HL-60 (cell line): ENCODE measurements at regions not wholly inside any gene's neighbourhood (a gene's known extent, or its start where the extent isn't known, plus 50 kb on each side); places are given as distances from the start of the nearest gene placed in this dataset.
A peak's percentile ranks its signal among the peaks of the same experiment; 100 is the strongest.

Experiments
- DNase-seq, 2 experiments: peaks; one replicate each; pipeline ENCODE4 v3.0.0-alpha.2; 2010 to 2020; ENCODE audit warnings: low read depth in 1 of 2, low spot score in 1 of 2
- H3K27ac ChIP-seq: fragments of 250-450 bp; sonication (Bioruptor Pico); replicated peaks from 2 replicates; pipeline ENCODE4 v1.5.1; 2020; ENCODE audit warnings: mild to moderate bottlenecking, moderate library complexity
- H3K27me3 ChIP-seq: fragments of 250-450 bp; sonication (Bioruptor Pico); 2 replicates; pipeline ENCODE4 v1.5.1; 2021; ENCODE audit warnings: mild to moderate bottlenecking, moderate library complexity; ENCODE audit not compliant: insufficient read depth, poor library complexity, severe bottlenecking
- H3K4me3 ChIP-seq: replicated peaks from 2 replicates; pipeline ENCODE4 v1.5.1; 2011; ENCODE audit warnings: mild to moderate bottlenecking, control low read depth, low read length; ENCODE audit not compliant: insufficient read depth
- GABPA ChIP-seq: IDR thresholded peaks from 2 replicates; pipeline ENCODE4 v1.6.1; 2012; ENCODE audit warnings: low read depth
- POLR2AphosphoS5 ChIP-seq: IDR thresholded peaks from 2 replicates; pipeline ENCODE4 v1.6.1; 2012; ENCODE audit warnings: low read depth
- SPI1 ChIP-seq: IDR thresholded peaks from 2 replicates; pipeline ENCODE4 v1.6.1; 2012; ENCODE audit warnings: low read depth, mild to moderate bottlenecking, borderline replicate concordance
- TF ChIP-seq, protein P1 (sequence below): IDR thresholded peaks from 2 replicates; pipeline ENCODE4 v1.6.1; 2012; ENCODE audit warnings: low read depth; ENCODE audit not compliant: insufficient replicate concordance
- TF ChIP-seq, protein P2 (sequence below): IDR thresholded peaks from one replicate; pipeline ENCODE4 v1.5.1; 2011; ENCODE audit warnings: low read length, control low read depth, inconsistent platforms; ENCODE audit not compliant: insufficient read depth

DNA sequence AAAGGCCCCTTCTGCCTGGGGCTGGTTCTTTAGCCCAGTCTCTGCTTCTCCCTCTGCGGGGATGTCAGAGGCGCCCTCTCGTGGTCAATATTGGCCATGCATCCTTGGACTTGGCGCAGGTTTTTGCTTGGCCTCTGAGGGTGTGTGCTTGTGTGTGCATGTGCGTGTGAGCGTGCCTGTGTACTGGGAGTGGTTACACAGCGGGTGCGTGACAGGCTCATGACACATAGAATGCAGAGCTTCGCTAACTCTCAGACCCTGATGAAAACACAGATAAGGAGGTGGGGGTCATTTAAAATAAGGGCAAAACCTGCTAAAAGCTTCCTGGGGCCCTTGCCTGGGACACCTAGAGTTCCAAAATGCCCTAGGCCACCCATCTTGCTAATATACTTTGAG lies 160.9 kb downstream of the SMAD6 start:
- Histone ChIP-seq H3K27me3 (no peaks in the 10 kb centered on the region), H3K27ac (no peak overlapping the region), H3K4me3 (no peak overlapping the region)
- peak; percentile 81 to 83 for DNase-seq
- TF ChIP-seq POLR2AphosphoS5 (no peak), GABPA (no peak), SPI1 (no peak)
- TF ChIP-seq, protein P1, sequence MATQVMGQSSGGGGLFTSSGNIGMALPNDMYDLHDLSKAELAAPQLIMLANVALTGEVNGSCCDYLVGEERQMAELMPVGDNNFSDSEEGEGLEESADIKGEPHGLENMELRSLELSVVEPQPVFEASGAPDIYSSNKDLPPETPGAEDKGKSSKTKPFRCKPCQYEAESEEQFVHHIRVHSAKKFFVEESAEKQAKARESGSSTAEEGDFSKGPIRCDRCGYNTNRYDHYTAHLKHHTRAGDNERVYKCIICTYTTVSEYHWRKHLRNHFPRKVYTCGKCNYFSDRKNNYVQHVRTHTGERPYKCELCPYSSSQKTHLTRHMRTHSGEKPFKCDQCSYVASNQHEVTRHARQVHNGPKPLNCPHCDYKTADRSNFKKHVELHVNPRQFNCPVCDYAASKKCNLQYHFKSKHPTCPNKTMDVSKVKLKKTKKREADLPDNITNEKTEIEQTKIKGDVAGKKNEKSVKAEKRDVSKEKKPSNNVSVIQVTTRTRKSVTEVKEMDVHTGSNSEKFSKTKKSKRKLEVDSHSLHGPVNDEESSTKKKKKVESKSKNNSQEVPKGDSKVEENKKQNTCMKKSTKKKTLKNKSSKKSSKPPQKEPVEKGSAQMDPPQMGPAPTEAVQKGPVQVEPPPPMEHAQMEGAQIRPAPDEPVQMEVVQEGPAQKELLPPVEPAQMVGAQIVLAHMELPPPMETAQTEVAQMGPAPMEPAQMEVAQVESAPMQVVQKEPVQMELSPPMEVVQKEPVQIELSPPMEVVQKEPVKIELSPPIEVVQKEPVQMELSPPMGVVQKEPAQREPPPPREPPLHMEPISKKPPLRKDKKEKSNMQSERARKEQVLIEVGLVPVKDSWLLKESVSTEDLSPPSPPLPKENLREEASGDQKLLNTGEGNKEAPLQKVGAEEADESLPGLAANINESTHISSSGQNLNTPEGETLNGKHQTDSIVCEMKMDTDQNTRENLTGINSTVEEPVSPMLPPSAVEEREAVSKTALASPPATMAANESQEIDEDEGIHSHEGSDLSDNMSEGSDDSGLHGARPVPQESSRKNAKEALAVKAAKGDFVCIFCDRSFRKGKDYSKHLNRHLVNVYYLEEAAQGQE: no peak
- TF ChIP-seq, protein P2, sequence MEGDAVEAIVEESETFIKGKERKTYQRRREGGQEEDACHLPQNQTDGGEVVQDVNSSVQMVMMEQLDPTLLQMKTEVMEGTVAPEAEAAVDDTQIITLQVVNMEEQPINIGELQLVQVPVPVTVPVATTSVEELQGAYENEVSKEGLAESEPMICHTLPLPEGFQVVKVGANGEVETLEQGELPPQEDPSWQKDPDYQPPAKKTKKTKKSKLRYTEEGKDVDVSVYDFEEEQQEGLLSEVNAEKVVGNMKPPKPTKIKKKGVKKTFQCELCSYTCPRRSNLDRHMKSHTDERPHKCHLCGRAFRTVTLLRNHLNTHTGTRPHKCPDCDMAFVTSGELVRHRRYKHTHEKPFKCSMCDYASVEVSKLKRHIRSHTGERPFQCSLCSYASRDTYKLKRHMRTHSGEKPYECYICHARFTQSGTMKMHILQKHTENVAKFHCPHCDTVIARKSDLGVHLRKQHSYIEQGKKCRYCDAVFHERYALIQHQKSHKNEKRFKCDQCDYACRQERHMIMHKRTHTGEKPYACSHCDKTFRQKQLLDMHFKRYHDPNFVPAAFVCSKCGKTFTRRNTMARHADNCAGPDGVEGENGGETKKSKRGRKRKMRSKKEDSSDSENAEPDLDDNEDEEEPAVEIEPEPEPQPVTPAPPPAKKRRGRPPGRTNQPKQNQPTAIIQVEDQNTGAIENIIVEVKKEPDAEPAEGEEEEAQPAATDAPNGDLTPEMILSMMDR: peak; percentile 97

DNA sequence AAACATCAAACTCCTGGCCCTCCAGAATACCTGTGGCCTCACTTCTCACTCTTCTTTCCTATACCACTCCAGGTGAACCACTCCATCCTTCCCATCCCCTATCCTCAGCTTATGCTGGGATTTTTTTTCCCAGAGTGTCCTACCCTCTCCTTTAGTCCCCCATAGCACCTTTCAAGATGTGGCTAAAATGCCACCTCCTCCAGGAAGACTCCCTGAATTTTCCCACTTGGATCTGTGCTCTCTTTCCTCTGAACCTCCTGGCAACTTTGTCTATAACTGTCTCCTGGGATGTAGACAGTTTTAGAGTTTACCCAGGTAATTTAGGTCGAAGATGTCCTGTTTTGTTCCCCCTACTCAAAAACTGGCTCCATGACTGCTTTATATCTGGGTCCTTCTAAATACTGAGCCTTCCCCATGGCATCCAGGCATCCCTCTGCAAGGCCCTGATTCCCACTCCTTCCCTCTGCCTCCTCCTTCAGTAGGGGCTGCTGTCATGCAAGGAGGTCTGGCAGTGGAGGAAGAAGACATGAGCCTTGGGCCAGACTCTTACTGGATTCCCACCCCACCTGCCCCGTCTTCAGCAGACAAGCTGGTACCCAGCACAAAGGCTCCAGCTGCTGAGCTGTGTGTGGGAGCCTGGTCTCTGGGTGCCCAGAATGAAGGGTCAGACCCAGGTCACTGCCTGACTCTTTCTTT lies 161.5 kb downstream of the SMAD6 start:
- Histone ChIP-seq H3K27me3 (no peaks in the 10 kb centered on the region), H3K4me3 (no peak overlapping the region), H3K27ac (no peak overlapping the region)
- TF ChIP-seq GABPA (no peak), SPI1 (no peak), POLR2AphosphoS5 (no peak)
- TF ChIP-seq, protein P1: no peak
- TF ChIP-seq, protein P2: no peak
- no peak for DNase-seq

DNA sequence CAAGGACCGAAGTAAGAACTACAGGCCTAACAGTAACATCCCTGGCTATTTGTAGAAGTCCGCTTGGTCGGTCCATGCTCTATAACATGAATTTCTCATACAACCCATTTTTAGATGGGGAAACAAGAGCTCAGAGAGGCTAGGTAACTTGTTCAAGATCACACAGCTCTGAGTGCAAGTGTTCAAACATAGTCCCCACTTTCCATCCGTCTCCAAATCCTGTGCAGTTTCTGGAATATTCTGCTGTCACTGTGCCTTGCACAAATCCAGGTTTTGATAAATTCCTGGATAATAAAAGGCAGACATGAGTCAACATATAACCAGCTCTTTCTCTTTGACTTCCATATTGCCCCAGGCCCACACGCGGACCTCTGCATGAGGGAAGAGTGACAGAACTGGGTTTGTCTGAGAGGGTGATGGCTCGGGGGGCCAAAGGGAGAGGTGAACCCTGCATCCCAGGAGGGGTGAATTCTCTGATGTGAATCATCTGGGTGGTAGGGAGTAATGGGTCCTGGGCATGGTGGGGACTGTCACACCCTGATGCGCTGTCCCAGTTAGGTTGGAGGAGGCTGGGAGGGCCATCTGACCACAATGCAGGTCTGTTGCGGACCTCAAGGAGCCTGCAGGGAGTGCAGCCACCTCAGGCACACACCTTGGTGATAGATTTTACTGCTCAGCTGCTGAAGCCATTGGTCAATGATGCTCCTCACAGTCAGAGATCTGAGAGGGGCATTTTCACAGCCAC lies 162.2 kb downstream of the SMAD6 start:
- Histone ChIP-seq H3K27me3 (no peaks in the 10 kb centered on the region), H3K4me3 (no peak overlapping the region), H3K27ac (no peak overlapping the region)
- TF ChIP-seq POLR2AphosphoS5 (no peak), SPI1 (no peak), GABPA (no peak)
- TF ChIP-seq, protein P2: no peak
- TF ChIP-seq, protein P1: no peak
- no peak for DNase-seq
